Adrenal gland (tissue), 5 donors: ENCODE measurements at regions not wholly inside any gene's neighbourhood (a gene's known extent, or its start where the extent isn't known, plus 50 kb on each side); places are given as distances from the start of the nearest gene placed in this dataset.

Experiments used
- POLR2A ChIP-seq, 2 donors: fragments of 450-650 bp; IDR thresholded peaks; one replicate each; pipeline ENCODE4 v1.6.1; 2017; ENCODE audit warnings: antibody characterized with exemption in 2 of 2, mild to moderate bottlenecking in 2 of 2, moderate library complexity in 1 of 2
- TF ChIP-seq, protein P1 (sequence below), 6 experiments: fragments of 450-650 bp in 4 of 6; fragments of 200-600 bp in 2 of 6; sonication (generic) in 1 of 6; IDR thresholded peaks; 1 replicate in 5 of 6; 2 replicates in 1 of 6; pipeline versions ENCODE4 v1.5.1 to v1.8.0; 2016 to 2021; ENCODE audit warnings: antibody characterized with exemption in 6 of 6, mild to moderate bottlenecking in 2 of 6, moderate library complexity in 1 of 6
- donor health status: DM: no; HTN: no; CAD: no.

- TF ChIP-seq POLR2A (IDR thresholded peaks at IDR 0.05): no peak
- TF ChIP-seq, protein P1, sequence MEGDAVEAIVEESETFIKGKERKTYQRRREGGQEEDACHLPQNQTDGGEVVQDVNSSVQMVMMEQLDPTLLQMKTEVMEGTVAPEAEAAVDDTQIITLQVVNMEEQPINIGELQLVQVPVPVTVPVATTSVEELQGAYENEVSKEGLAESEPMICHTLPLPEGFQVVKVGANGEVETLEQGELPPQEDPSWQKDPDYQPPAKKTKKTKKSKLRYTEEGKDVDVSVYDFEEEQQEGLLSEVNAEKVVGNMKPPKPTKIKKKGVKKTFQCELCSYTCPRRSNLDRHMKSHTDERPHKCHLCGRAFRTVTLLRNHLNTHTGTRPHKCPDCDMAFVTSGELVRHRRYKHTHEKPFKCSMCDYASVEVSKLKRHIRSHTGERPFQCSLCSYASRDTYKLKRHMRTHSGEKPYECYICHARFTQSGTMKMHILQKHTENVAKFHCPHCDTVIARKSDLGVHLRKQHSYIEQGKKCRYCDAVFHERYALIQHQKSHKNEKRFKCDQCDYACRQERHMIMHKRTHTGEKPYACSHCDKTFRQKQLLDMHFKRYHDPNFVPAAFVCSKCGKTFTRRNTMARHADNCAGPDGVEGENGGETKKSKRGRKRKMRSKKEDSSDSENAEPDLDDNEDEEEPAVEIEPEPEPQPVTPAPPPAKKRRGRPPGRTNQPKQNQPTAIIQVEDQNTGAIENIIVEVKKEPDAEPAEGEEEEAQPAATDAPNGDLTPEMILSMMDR (IDR thresholded peaks at IDR 0.05): no peak
Observed at GRCh38 chr1:105083611-105084010, 1333.9 kb downstream of the AMY1C start.
